Endothelial cell of umbilical vein (primary cell): ENCODE measurements at regions not wholly inside any gene's neighbourhood (a gene's known extent, or its start where the extent isn't known, plus 50 kb on each side); places are given as distances from the start of the nearest gene placed in this dataset.

Source experiments
- BruUV-seq: library from RNA; stranded (reverse); fragments of 400-500 nt; replicated peaks from 2 replicates; lab custom pipeline; 2021; lab: Mats Ljungman, UMichigan
- CTCF ChIA-PET: fragments of 300-600, 350-600 bp; sonication (Branson Sonifier 250); formaldehyde crosslinking; loops from one replicate; lab custom pipeline; 2021; ENCODE audit warnings: antibody characterized with exemption, inconsistent platforms; lab: Charles Lee
- POLR2A ChIA-PET: fragments of 300-600, 350-600 bp; sonication (Branson Sonifier 250); formaldehyde crosslinking; loops from one replicate; lab custom pipeline; 2021; ENCODE audit warnings: antibody characterized with exemption, inconsistent platforms; lab: Charles Lee
- DNase-seq: peaks from one replicate; pipeline ENCODE4 v3.0.0-alpha.2; 2011; ENCODE audit warnings: low read depth, low spot score
- FAIRE-seq: peaks from 2 replicates; lab custom pipeline; 2011; peaks lifted over from hg19 to GRCh38; lab: Jason Lieb, UNC
- H2AFZ ChIP-seq: 2 replicates; pipeline ENCODE4 v1.6.0; 2012; ENCODE audit warnings: low read depth, low read length, control low read depth, inconsistent platforms
- H3K27ac ChIP-seq: 2 replicates; pipeline ENCODE4 v1.5.1; 2011; ENCODE audit warnings: low read depth, mild to moderate bottlenecking, control low read depth, low read length, moderate library complexity; ENCODE audit not compliant: insufficient read depth
- H3K27me3 ChIP-seq, 2 experiments: 2 replicates each; pipeline versions ENCODE4 v1.6.0 to v1.6.1; 2011; ENCODE audit warnings: low read length in 2 of 2, mixed read lengths in 1 of 2; ENCODE audit not compliant: control insufficient read depth in 2 of 2, insufficient read depth in 2 of 2
- H3K36me3 ChIP-seq, 2 experiments: 2 replicates in 1 of 2; 3 replicates in 1 of 2; pipeline ENCODE4 v1.5.1; 2011; ENCODE audit warnings: low read length in 2 of 2, mild to moderate bottlenecking in 1 of 2, moderate library complexity in 1 of 2; ENCODE audit not compliant: control insufficient read depth in 2 of 2, insufficient read depth in 2 of 2; ENCODE audit errors: extremely low read depth in 1 of 2
- H3K4me1 ChIP-seq: 3 replicates; pipeline ENCODE4 v1.5.1; 2011; ENCODE audit warnings: mild to moderate bottlenecking, low read length; ENCODE audit not compliant: control insufficient read depth, insufficient read depth; ENCODE audit errors: extremely low read depth
- H3K4me2 ChIP-seq: 2 replicates; pipeline ENCODE4 v1.6.1; 2011; ENCODE audit warnings: low read length, control low read depth, mixed read lengths; ENCODE audit not compliant: insufficient read depth
- H3K4me3 ChIP-seq, 3 experiments: fragments of 200-600 bp in 1 of 3; sonication (generic), shearing (Covaris generic) in 1 of 3; replicated peaks in 1 of 3; 2 replicates each; pipeline ENCODE4 v1.5.1; 2011 to 2016; ENCODE audit warnings: control low read depth in 3 of 3, low read length in 3 of 3, mild to moderate bottlenecking in 2 of 3, inconsistent platforms in 1 of 3, low read depth in 1 of 3, moderate library complexity in 1 of 3; ENCODE audit not compliant: insufficient read depth in 1 of 3
- H3K79me2 ChIP-seq: 2 replicates; pipeline ENCODE4 v1.6.0; 2012; ENCODE audit warnings: low read length, inconsistent platforms; ENCODE audit not compliant: control insufficient read depth, insufficient read depth
- H3K9ac ChIP-seq: replicated peaks from 2 replicates; pipeline ENCODE3; 2011; ENCODE audit warnings: low read length, control low read depth; ENCODE audit not compliant: insufficient read depth; ENCODE audit errors: extremely low read depth
- H3K9me1 ChIP-seq: replicated peaks from 3 replicates; pipeline ENCODE4 v1.6.0; 2011; ENCODE audit warnings: mild to moderate bottlenecking, low read length; ENCODE audit not compliant: control insufficient read depth, insufficient read depth; ENCODE audit errors: extremely low read depth
- H3K9me3 ChIP-seq: replicated peaks from 2 replicates; pipeline ENCODE4 v1.5.1; 2012; ENCODE audit warnings: low read length, inconsistent platforms; ENCODE audit not compliant: control insufficient read depth, insufficient read depth
- H4K20me1 ChIP-seq: replicated peaks from 2 replicates; pipeline ENCODE3; 2011; ENCODE audit warnings: mild to moderate bottlenecking, low read length; ENCODE audit not compliant: control insufficient read depth, insufficient read depth; ENCODE audit errors: extremely low read depth
- EZH2 ChIP-seq: IDR thresholded peaks from 2 replicates; pipeline ENCODE4 v1.6.1; 2012; ENCODE audit warnings: borderline replicate concordance, low read depth, mild to moderate bottlenecking, moderate library complexity, low read length, inconsistent platforms; ENCODE audit not compliant: severe bottlenecking
- GATA2 ChIP-seq: IDR thresholded peaks from 2 replicates; pipeline ENCODE4 v1.7.0; 2011; ENCODE audit warnings: low read depth, mild to moderate bottlenecking, moderate library complexity, mixed read lengths, low read length; ENCODE audit not compliant: insufficient read length, insufficient read depth
- JUN ChIP-seq: IDR thresholded peaks from 2 replicates; pipeline ENCODE4 v1.6.1; 2011; ENCODE audit warnings: borderline replicate concordance, low read depth; ENCODE audit not compliant: insufficient read length, insufficient read depth
- MYC ChIP-seq: IDR thresholded peaks from one replicate; pipeline ENCODE4 v1.6.1; 2011; ENCODE audit warnings: mild to moderate bottlenecking, low read depth, low read length
- POLR2A ChIP-seq: IDR thresholded peaks from 2 replicates; pipeline ENCODE4 v1.6.1; 2012; ENCODE audit warnings: low read depth, mild to moderate bottlenecking, control low read depth, low read length
- POLR2AphosphoS5 ChIP-seq: IDR thresholded peaks from 2 replicates; pipeline ENCODE4 v1.6.1; 2012; ENCODE audit warnings: low read depth, mild to moderate bottlenecking, control low read depth, low read length, moderate library complexity; ENCODE audit not compliant: insufficient read depth
- dilution Hi-C: fragments of 300-500 bp; cut with MboI; formaldehyde crosslinking; loops from one replicate; pipeline ENCODE4 v1.15.0; 2019; ENCODE audit warnings: low sequenced_read_pairs; ENCODE audit not compliant: extremely low pct_ligation_motif_present
- intact Hi-C: fragments of 100-400 bp; cut with micrococcal nuclease; formaldehyde crosslinking; loops from one replicate; pipeline ENCODE4 v1.10.0; 2022
- TF ChIP-seq, protein P1 (sequence below), 2 donors: IDR thresholded peaks; 1 replicate in 1 of 2; 2 replicates in 1 of 2; pipeline ENCODE4 v1.5.1; 2011; ENCODE audit warnings: low read length in 2 of 2, mild to moderate bottlenecking in 2 of 2, moderate library complexity in 2 of 2, control low read depth in 1 of 2, inconsistent platforms in 1 of 2, low read depth in 1 of 2; ENCODE audit not compliant: insufficient read depth in 1 of 2; ENCODE audit errors: extremely low read depth in 1 of 2
- TF ChIP-seq, protein P2 (sequence below): IDR thresholded peaks from 2 replicates; pipeline ENCODE4 v1.6.1; 2011; ENCODE audit not compliant: insufficient read depth, insufficient read length

DNA sequence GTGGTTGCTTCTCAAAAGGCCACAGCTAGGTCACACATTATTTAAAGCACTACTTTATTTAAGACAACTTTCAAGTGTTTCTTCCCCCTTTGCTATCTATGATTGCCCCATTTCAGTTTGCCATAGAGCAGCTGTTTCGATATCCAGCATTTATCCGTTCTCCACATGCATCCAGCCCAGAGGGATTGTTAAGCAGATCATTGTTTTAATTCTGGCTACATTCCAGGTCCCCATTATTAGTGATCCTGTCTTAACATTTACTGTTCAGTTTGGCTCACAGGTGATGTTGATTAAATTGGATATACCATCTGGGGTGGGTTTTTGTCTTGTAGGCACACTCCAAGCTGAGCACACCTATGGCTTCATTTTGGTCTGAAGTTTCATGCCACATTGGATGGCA, 638.7 kb downstream of the ZEB2 start:
- no peaks in the 10 kb centered on the region for H3K79me2 ChIP-seq
- H4K20me1 ChIP-seq, result no peaks in the 10 kb centered on the region
- no peak overlapping the region for H3K4me3 ChIP-seq
- H3K9ac ChIP-seq, result no peak overlapping the region
- no peak for TF ChIP-seq MYC
- DNase-seq, result no peak
- no peak for FAIRE-seq
- intact Hi-C loops (no loop called here), dilution Hi-C loops (no loop called here)
- BruUV-seq, result no TSS peak
- H3K36me3 ChIP-seq, result no peaks in the 10 kb centered on the region
- H3K27ac ChIP-seq, result no peak overlapping the region
- ChIA-PET POLR2A (no interaction called here), CTCF (no interaction called here)
- H3K4me1 ChIP-seq, result no peaks in the 10 kb centered on the region
- H3K9me3 ChIP-seq, result no peaks in the 10 kb centered on the region
- H3K27me3 ChIP-seq, result no peaks in the 10 kb centered on the region
- no peaks in the 10 kb centered on the region for H3K9me1 ChIP-seq
- H2AFZ ChIP-seq, result no peak overlapping the region
- no peak overlapping the region for H3K4me2 ChIP-seq

DNA sequence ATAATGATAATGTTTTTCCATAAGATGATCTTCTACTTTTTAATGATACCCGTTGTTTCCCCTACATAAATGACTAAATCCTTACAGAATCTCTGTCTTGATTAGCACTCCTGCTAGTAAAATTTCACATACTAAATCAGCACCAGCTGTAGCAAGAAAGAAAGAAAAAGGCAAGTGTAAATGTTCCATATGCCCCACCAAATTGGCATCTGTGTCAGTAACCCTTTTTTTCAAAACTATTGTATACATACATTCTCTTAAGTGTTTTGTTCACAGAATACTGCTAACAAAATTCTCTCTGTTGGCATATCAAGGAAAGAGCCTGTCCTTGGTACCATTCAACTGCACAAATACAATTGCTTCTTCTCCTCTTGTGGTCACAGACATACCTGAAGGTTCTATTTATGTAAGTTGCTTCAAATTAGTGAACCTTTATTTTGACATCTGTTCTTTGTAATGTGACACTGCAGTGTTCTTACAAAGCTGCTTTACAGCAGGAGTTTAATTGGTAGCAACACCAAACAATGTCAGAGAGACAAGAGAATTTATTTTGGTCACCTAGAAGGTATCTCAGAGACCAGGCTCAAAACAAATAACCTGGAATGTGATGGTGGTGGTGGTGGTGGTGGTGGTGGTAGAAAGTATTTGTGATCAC, 641.9 kb downstream of the ZEB2 start:
- intact Hi-C loops (no loop called here), dilution Hi-C loops (no loop called here)
- Histone ChIP-seq H3K4me3 (no peak overlapping the region), H3K9ac (no peak overlapping the region), H3K27me3 (no peaks in the 10 kb centered on the region), H3K79me2 (no peaks in the 10 kb centered on the region), H3K36me3 (no peaks in the 10 kb centered on the region), H4K20me1 (no peaks in the 10 kb centered on the region), H3K27ac (no peak overlapping the region), H3K9me1 (no peaks in the 10 kb centered on the region), H3K4me2 (no peak overlapping the region), H2AFZ (no peak overlapping the region), H3K9me3 (no peaks in the 10 kb centered on the region), H3K4me1 (no peaks in the 10 kb centered on the region)
- ChIA-PET POLR2A (no interaction called here), CTCF (no interaction called here)
- DNase-seq (no peak), FAIRE-seq (no peak)
- TF ChIP-seq EZH2 (no peak), JUN (no peak), MYC (no peak), POLR2A (no peak), GATA2 (no peak), POLR2AphosphoS5 (no peak)
- TF ChIP-seq, protein P1, sequence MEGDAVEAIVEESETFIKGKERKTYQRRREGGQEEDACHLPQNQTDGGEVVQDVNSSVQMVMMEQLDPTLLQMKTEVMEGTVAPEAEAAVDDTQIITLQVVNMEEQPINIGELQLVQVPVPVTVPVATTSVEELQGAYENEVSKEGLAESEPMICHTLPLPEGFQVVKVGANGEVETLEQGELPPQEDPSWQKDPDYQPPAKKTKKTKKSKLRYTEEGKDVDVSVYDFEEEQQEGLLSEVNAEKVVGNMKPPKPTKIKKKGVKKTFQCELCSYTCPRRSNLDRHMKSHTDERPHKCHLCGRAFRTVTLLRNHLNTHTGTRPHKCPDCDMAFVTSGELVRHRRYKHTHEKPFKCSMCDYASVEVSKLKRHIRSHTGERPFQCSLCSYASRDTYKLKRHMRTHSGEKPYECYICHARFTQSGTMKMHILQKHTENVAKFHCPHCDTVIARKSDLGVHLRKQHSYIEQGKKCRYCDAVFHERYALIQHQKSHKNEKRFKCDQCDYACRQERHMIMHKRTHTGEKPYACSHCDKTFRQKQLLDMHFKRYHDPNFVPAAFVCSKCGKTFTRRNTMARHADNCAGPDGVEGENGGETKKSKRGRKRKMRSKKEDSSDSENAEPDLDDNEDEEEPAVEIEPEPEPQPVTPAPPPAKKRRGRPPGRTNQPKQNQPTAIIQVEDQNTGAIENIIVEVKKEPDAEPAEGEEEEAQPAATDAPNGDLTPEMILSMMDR (IDR thresholded peaks at IDR 0.05; ENCODE audit: extremely low read depth in 1 of 2, insufficient read depth in 1 of 2, low read depth in 1 of 2, low read length in 2 of 2), result no peak
- TF ChIP-seq, protein P2, sequence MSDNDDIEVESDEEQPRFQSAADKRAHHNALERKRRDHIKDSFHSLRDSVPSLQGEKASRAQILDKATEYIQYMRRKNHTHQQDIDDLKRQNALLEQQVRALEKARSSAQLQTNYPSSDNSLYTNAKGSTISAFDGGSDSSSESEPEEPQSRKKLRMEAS, result no peak
- no TSS peak for BruUV-seq
